ENCODE measurements at regions not wholly inside any gene's neighbourhood (a gene's known extent, or its start where the extent isn't known, plus 50 kb on each side); places are given as distances from the start of the nearest gene placed in this dataset.

GRCh38 chr1:81371864-81372263 lies 428.9 kb upstream of the ADGRL2 start:
- TF ChIP-seq, protein P1, sequence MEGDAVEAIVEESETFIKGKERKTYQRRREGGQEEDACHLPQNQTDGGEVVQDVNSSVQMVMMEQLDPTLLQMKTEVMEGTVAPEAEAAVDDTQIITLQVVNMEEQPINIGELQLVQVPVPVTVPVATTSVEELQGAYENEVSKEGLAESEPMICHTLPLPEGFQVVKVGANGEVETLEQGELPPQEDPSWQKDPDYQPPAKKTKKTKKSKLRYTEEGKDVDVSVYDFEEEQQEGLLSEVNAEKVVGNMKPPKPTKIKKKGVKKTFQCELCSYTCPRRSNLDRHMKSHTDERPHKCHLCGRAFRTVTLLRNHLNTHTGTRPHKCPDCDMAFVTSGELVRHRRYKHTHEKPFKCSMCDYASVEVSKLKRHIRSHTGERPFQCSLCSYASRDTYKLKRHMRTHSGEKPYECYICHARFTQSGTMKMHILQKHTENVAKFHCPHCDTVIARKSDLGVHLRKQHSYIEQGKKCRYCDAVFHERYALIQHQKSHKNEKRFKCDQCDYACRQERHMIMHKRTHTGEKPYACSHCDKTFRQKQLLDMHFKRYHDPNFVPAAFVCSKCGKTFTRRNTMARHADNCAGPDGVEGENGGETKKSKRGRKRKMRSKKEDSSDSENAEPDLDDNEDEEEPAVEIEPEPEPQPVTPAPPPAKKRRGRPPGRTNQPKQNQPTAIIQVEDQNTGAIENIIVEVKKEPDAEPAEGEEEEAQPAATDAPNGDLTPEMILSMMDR (IDR thresholded peaks at IDR 0.05 in 8 of 11, conservative IDR thresholded peaks at IDR 0.05 in 3 of 11): no peak
- TF ChIP-seq POLR2A (IDR thresholded peaks at IDR 0.05) (no peak), POLR2AphosphoS5 (IDR thresholded peaks at IDR 0.05) (no peak)
